ENCODE measurements at regions not wholly inside any gene's neighbourhood (a gene's known extent, or its start where the extent isn't known, plus 50 kb on each side); places are given as distances from the start of the nearest gene placed in this dataset.

DNA sequence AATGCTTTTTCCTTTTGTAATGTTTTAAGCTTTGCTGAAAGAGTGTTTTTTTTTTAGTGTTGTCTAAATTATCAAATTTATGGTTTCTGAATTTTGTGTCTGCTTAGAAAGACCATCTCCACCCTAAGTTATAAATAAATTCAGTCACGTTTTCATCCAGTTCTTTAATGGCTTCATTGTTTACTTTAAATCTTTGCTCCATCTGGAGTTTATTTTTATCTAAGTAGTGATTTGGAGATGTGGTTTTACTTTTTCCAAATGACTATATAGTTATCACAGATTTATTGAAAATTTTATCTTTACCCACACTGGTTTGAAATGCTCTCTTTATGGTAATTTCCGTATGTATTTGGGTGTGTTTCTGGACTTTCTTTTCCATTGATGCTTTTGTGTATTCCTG lies 577.2 kb upstream of the ZNF608 start:
- Histone ChIP-seq H3K36me3 (ENCODE audit: insufficient read depth, low read length) (no peaks in the 10 kb centered on the region), H3K4me3 (ENCODE audit: low read length) (no peak overlapping the region), H3K27me3 (ENCODE audit: control insufficient read depth in 1 of 2, insufficient read depth in 2 of 2, low read length in 2 of 2) (no peaks in the 10 kb centered on the region), H3K4me1 (ENCODE audit: insufficient read depth, low read length) (no peaks in the 10 kb centered on the region), H3K27ac (ENCODE audit: low read depth in 1 of 2, low read length in 2 of 2) (no peak overlapping the region), H3K9me3 (ENCODE audit: control insufficient read depth in 1 of 2, insufficient read depth in 1 of 2, low read length in 2 of 2) (peaks cover 0 to 6% of the 10 kb centered on the region in 2 experiments)
- H3K4me3 Mint-ChIP-seq: no peak overlapping the region
- ATAC-seq (ENCODE audit: poor library complexity): no peak
- ChIA-PET POLR2A (no interaction called here), CTCF (no interaction called here)
- no peaks in the 10 kb centered on the region for H3K4me1 Mint-ChIP-seq (ENCODE audit: low read depth)
- intact Hi-C loops (cut with DNase I, micrococcal nuclease): no loop called here
- H3K27me3 Mint-ChIP-seq: no peaks in the 10 kb centered on the region
- no peaks in the 10 kb centered on the region for H3K9me3 Mint-ChIP-seq
- no peaks in the 10 kb centered on the region for H3K36me3 Mint-ChIP-seq (ENCODE audit: low read depth)
- no peak for DNase-seq
- TF ChIP-seq, protein P1, sequence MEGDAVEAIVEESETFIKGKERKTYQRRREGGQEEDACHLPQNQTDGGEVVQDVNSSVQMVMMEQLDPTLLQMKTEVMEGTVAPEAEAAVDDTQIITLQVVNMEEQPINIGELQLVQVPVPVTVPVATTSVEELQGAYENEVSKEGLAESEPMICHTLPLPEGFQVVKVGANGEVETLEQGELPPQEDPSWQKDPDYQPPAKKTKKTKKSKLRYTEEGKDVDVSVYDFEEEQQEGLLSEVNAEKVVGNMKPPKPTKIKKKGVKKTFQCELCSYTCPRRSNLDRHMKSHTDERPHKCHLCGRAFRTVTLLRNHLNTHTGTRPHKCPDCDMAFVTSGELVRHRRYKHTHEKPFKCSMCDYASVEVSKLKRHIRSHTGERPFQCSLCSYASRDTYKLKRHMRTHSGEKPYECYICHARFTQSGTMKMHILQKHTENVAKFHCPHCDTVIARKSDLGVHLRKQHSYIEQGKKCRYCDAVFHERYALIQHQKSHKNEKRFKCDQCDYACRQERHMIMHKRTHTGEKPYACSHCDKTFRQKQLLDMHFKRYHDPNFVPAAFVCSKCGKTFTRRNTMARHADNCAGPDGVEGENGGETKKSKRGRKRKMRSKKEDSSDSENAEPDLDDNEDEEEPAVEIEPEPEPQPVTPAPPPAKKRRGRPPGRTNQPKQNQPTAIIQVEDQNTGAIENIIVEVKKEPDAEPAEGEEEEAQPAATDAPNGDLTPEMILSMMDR (IDR thresholded peaks at IDR 0.05): no peak
- H3K27ac Mint-ChIP-seq: no peak overlapping the region

DNA sequence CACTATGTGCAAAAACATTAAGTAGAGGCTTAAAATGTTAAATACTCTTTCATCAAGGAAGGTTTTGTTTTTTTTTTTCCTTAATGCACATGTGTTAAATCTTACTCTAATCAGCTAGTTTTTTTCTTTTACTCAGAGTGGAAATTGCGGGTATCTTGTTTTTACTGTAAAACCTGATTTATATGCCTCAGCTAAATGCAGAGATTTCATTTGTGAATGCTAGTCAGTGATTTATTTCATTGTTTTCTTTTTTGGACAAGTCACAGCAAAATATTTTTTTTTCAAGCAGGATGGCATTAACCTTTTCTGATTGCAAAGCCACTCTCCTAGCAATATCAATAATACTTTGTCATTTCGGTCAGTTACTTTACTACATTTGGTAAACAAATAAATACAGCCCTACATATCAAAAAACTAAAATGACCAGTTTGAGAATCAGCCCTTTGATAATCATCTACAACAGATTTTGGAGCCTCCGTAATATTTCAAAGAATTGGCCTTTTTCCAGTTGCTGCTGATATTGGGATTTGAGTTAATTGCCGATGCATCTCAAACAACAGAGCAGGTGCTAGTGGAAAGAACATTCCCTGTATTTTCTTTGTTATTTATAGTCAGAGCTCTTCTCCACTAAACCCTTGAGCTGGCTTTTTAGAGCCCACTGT lies 579.2 kb upstream of the ZNF608 start:
- ATAC-seq (ENCODE audit: poor library complexity) (no peak), DNase-seq (no peak)
- H3K27me3 Mint-ChIP-seq: no peaks in the 10 kb centered on the region
- H3K27me3 ChIP-seq (ENCODE audit: control insufficient read depth in 1 of 2, insufficient read depth in 2 of 2, low read length in 2 of 2): no peaks in the 10 kb centered on the region
- H3K9me3 ChIP-seq (ENCODE audit: control insufficient read depth in 1 of 2, insufficient read depth in 1 of 2, low read length in 2 of 2): peaks cover 0 to 5% of the 10 kb centered on the region in 2 experiments
- ChIA-PET CTCF (no interaction called here), POLR2A (interaction anchor here (0.5 kb wide), 1 partner anchor 1623 kb away, joined by 3 read pairs; no protein-coding TSS in a partner anchor)
- H3K4me1 ChIP-seq (ENCODE audit: insufficient read depth, low read length): no peaks in the 10 kb centered on the region
- no peak overlapping the region for H3K4me3 Mint-ChIP-seq
- H3K4me3 ChIP-seq (ENCODE audit: low read length): no peak overlapping the region
- H3K36me3 Mint-ChIP-seq (ENCODE audit: low read depth): no peaks in the 10 kb centered on the region
- H3K4me1 Mint-ChIP-seq (ENCODE audit: low read depth): no peaks in the 10 kb centered on the region
- H3K27ac ChIP-seq (ENCODE audit: low read depth in 1 of 2, low read length in 2 of 2): no peak overlapping the region
- H3K9me3 Mint-ChIP-seq: no peaks in the 10 kb centered on the region
- intact Hi-C loops (cut with DNase I, micrococcal nuclease): no loop called here
- H3K36me3 ChIP-seq (ENCODE audit: insufficient read depth, low read length): no peaks in the 10 kb centered on the region
- H3K27ac Mint-ChIP-seq: no peak overlapping the region
- TF ChIP-seq, protein P1 (IDR thresholded peaks at IDR 0.05): no peak

DNA sequence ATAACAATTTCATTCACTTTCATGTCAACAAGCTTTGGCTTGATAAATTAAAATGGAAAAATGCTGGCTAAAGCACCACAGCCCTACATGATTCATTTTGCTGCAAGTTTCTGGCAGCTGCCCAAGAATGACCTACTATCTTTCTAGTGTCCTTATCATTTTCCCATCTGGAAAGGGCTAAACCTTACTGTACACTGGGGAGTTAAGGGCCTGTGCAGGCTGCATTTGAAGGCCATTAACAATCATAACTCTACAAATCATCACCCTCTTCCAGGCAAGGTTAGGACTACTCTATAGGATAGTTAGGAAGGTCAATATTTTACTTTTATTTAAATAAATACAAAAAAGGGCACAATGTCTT lies 579.7 kb upstream of the ZNF608 start:
- no peaks in the 10 kb centered on the region for H3K36me3 Mint-ChIP-seq (ENCODE audit: low read depth)
- ATAC-seq (ENCODE audit: poor library complexity) (no peak), DNase-seq (no peak)
- no peak overlapping the region for H3K4me3 Mint-ChIP-seq
- no peak overlapping the region for H3K27ac Mint-ChIP-seq
- H3K36me3 ChIP-seq (ENCODE audit: insufficient read depth, low read length): no peaks in the 10 kb centered on the region
- no peaks in the 10 kb centered on the region for H3K4me1 Mint-ChIP-seq (ENCODE audit: low read depth)
- intact Hi-C loops (cut with DNase I, micrococcal nuclease): no loop called here
- CTCF ChIA-PET: no interaction called here
- no peaks in the 10 kb centered on the region for H3K27me3 ChIP-seq (ENCODE audit: control insufficient read depth in 1 of 2, insufficient read depth in 2 of 2, low read length in 2 of 2)
- peaks cover 0 to 3% of the 10 kb centered on the region in 2 experiments for H3K9me3 ChIP-seq (ENCODE audit: control insufficient read depth in 1 of 2, insufficient read depth in 1 of 2, low read length in 2 of 2)
- no peaks in the 10 kb centered on the region for H3K9me3 Mint-ChIP-seq
- H3K4me1 ChIP-seq (ENCODE audit: insufficient read depth, low read length): no peaks in the 10 kb centered on the region
- POLR2A ChIA-PET: no interaction called here
- H3K27me3 Mint-ChIP-seq: no peaks in the 10 kb centered on the region
- H3K27ac ChIP-seq (ENCODE audit: low read depth in 1 of 2, low read length in 2 of 2): no peak overlapping the region
- TF ChIP-seq, protein P1 (IDR thresholded peaks at IDR 0.05): no peak
- no peak overlapping the region for H3K4me3 ChIP-seq (ENCODE audit: low read length)

Measured in CD4-positive, alpha-beta T cell (primary cell).